Mesothelial cell of epicardium (in vitro differentiated cells): ENCODE measurements at regions not wholly inside any gene's neighbourhood (a gene's known extent, or its start where the extent isn't known, plus 50 kb on each side); places are given as distances from the start of the nearest gene placed in this dataset.

Experiments used
- DNase-seq, 2 experiments: peaks; one replicate each; pipeline ENCODE4 v3.0.0; 2021; ENCODE audit warnings: low spot score in 2 of 2; ENCODE audit not compliant: unreplicated experiment in 2 of 2
- H3K27ac Mint-ChIP-seq: 2 replicates; pipeline ENCODE4 v1.8.0; 2021; ENCODE audit warnings: mixed read lengths
- H3K27me3 Mint-ChIP-seq: 2 replicates; pipeline ENCODE4 v1.8.0; 2021; ENCODE audit warnings: low read depth, mixed read lengths
- H3K36me3 Mint-ChIP-seq: 2 replicates; pipeline ENCODE4 v1.8.0; 2021; ENCODE audit warnings: mixed read lengths
- H3K4me1 Mint-ChIP-seq: 2 replicates; pipeline ENCODE4 v1.8.0; 2021; ENCODE audit warnings: mixed read lengths
- H3K4me3 Mint-ChIP-seq: 2 replicates; pipeline ENCODE4 v1.8.0; 2021; ENCODE audit warnings: mild to moderate bottlenecking, moderate library complexity, mixed read lengths
- H3K9me3 Mint-ChIP-seq: 2 replicates; pipeline ENCODE4 v1.8.0; 2021; ENCODE audit warnings: mixed read lengths
- CTCF ChIP-seq: fragments of 200-600 bp; sonication (generic); IDR thresholded peaks from one replicate; pipeline ENCODE4 v1.5.0; 2021; ENCODE audit warnings: antibody characterized with exemption; ENCODE audit not compliant: unreplicated experiment

GRCh38 chr5:111859031-111859430, 102.0 kb upstream of the NREP start:
- Mint-ChIP-seq H3K9me3 (peaks cover 4% of the 10 kb centered on the region), H3K27ac (peak overlapping the region; percentile 54), H3K4me1 (peaks cover 39% of the 10 kb centered on the region), H3K36me3 (no peaks in the 10 kb centered on the region), H3K27me3 (no peaks in the 10 kb centered on the region), H3K4me3 (no peak overlapping the region)
- no peak for DNase-seq
- no peak for TF ChIP-seq CTCF

GRCh38 chr5:111857623-111858022, 100.6 kb upstream of the NREP start:
- Mint-ChIP-seq H3K9me3 (no peaks in the 10 kb centered on the region), H3K4me1 (peaks cover 43% of the 10 kb centered on the region), H3K27ac (no peak overlapping the region), H3K36me3 (no peaks in the 10 kb centered on the region), H3K27me3 (no peaks in the 10 kb centered on the region), H3K4me3 (no peak overlapping the region)
- DNase-seq, result no peak
- TF ChIP-seq CTCF, result no peak

- Mint-ChIP-seq H3K36me3 (no peaks in the 10 kb centered on the region), H3K27ac (peak overlapping the region; percentile 44), H3K4me1 (peaks cover 43% of the 10 kb centered on the region), H3K27me3 (no peaks in the 10 kb centered on the region), H3K9me3 (no peaks in the 10 kb centered on the region), H3K4me3 (no peak overlapping the region)
- DNase-seq, result no peak
- TF ChIP-seq CTCF, result no peak
Observed at GRCh38 chr5:111856876-111857466, 100.0 kb upstream of the NREP start.

- Mint-ChIP-seq H3K27ac (peak overlapping the region; percentile 15), H3K9me3 (no peaks in the 10 kb centered on the region), H3K27me3 (no peaks in the 10 kb centered on the region), H3K4me1 (peaks cover 38% of the 10 kb centered on the region), H3K36me3 (no peaks in the 10 kb centered on the region), H3K4me3 (no peak overlapping the region)
- TF ChIP-seq CTCF, result no peak
- DNase-seq, result no peak
Observed at GRCh38 chr5:111855356-111855755, 98.4 kb upstream of the NREP start.

- Mint-ChIP-seq H3K9me3 (no peaks in the 10 kb centered on the region), H3K4me1 (peaks cover 29% of the 10 kb centered on the region), H3K4me3 (no peak overlapping the region), H3K27ac (no peak overlapping the region), H3K36me3 (no peaks in the 10 kb centered on the region), H3K27me3 (no peaks in the 10 kb centered on the region)
- no peak for TF ChIP-seq CTCF
- no peak for DNase-seq
Observed at GRCh38 chr5:111854186-111854585, 97.2 kb upstream of the NREP start.

- peaks cover 29% of the 10 kb centered on the region for H3K4me1 Mint-ChIP-seq
- H3K27ac Mint-ChIP-seq, result no peak overlapping the region
- DNase-seq, result no peak
- H3K27me3 Mint-ChIP-seq, result no peaks in the 10 kb centered on the region
- H3K4me3 Mint-ChIP-seq, result no peak overlapping the region
- no peaks in the 10 kb centered on the region for H3K9me3 Mint-ChIP-seq
- TF ChIP-seq CTCF, result no peak
- H3K36me3 Mint-ChIP-seq, result no peaks in the 10 kb centered on the region
Observed at GRCh38 chr5:111853748-111854147, 96.8 kb upstream of the NREP start.
